ENCODE measurements at regions not wholly inside any gene's neighbourhood (a gene's known extent, or its start where the extent isn't known, plus 50 kb on each side); places are given as distances from the start of the nearest gene placed in this dataset.

DNA sequence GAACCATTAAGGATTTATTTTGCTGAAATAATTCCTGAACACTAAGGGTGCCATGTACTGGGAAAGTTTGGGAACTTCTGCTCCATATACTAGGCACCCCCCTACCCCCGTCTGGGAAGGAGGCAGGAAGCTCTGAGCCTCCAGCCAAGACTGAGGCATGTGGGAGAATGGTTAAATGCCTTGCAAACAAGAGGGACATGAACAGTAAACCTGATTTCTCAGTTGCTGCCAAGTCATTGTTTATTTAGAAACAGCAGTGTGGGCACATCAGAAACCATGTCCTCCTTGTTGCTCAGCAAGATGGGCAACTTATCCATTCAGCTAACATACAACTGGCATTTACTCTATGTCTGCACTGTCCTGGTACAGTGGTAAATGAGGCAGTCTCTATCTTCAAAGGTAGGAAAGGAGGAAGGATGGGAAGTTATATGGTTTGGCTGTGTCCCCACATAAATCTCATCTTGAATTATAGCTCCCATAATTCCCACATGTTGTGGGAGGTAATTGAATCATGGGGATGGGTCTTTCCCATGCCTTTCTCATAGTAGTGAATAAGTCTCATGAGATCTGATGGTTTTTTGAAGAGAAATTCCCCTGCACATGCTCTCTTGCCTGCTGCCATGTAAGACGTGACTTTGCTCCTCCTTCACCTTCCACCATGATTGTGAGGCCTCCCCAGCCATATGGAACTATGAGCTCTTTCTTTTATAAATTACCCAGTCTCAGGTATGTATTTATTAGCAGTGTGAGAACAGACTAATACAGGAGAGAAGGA lies 459.1 kb downstream of the MIAT start:
- TF ChIP-seq, protein P1, sequence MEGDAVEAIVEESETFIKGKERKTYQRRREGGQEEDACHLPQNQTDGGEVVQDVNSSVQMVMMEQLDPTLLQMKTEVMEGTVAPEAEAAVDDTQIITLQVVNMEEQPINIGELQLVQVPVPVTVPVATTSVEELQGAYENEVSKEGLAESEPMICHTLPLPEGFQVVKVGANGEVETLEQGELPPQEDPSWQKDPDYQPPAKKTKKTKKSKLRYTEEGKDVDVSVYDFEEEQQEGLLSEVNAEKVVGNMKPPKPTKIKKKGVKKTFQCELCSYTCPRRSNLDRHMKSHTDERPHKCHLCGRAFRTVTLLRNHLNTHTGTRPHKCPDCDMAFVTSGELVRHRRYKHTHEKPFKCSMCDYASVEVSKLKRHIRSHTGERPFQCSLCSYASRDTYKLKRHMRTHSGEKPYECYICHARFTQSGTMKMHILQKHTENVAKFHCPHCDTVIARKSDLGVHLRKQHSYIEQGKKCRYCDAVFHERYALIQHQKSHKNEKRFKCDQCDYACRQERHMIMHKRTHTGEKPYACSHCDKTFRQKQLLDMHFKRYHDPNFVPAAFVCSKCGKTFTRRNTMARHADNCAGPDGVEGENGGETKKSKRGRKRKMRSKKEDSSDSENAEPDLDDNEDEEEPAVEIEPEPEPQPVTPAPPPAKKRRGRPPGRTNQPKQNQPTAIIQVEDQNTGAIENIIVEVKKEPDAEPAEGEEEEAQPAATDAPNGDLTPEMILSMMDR (IDR thresholded peaks at IDR 0.05; ENCODE audit: control extremely low read depth, extremely low read depth): no peak
- no peak for DNase-seq
- 61 to 67% methylated on average over 2 of the region's 2 CpGs for WGBS, 2 donors
- no peak overlapping the region for H3K27ac ChIP-seq (ENCODE audit: low read depth in 1 of 2, low read length in 1 of 2)
- ATAC-seq (ENCODE audit: insufficient read depth, low FRiP score): no peak
- no peaks in the 10 kb centered on the region for H3K36me3 ChIP-seq (ENCODE audit: control insufficient read depth in 4 of 4, insufficient read depth in 4 of 4, low read length in 4 of 4)
- peaks cover 0 to 5% (median 2%) of the 10 kb centered on the region in 4 donors for H3K9me3 ChIP-seq (ENCODE audit: control insufficient read depth in 4 of 4, insufficient read depth in 3 of 4, low read length in 3 of 4)
- H3K27me3 ChIP-seq (ENCODE audit: control insufficient read depth in 3 of 3, insufficient read depth in 3 of 3, low read length in 2 of 3): peaks cover 0 to 3% (median 0%) of the 10 kb centered on the region in 3 donors
- no peaks in the 10 kb centered on the region for H3K4me1 ChIP-seq (ENCODE audit: control insufficient read depth in 5 of 5, insufficient read depth in 5 of 5, low read length in 5 of 5)
- no peak overlapping the region for H3K9ac ChIP-seq (ENCODE audit: insufficient read depth in 1 of 2, low read length in 2 of 2)
- H3K4me3 ChIP-seq: no peak overlapping the region

DNA sequence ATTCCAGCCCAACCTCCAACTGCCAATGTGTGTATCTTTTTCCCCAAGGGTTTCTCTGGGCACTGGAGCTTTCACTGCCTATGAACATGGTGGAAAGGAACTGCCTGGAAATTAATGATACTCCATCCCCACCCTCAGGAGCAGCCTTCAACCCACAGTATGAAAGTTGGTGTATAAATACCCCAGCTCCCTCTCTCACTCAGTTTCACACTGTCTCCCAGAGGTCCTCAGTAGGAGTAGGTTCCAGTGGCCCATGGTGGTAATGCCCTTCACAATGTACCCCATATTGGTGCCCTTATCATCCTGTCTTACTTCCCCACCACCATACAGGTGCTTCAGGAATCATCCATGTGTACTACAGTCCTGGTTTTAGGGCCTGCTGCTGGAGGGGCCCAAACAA lies 462.6 kb downstream of the MIAT start:
- Histone ChIP-seq H3K27me3 (ENCODE audit: control insufficient read depth in 3 of 3, insufficient read depth in 3 of 3, low read length in 2 of 3) (peaks cover 0 to 3% (median 3%) of the 10 kb centered on the region in 3 donors), H3K9ac (ENCODE audit: insufficient read depth in 1 of 2, low read length in 2 of 2) (no peak overlapping the region), H3K36me3 (ENCODE audit: control insufficient read depth in 4 of 4, insufficient read depth in 4 of 4, low read length in 4 of 4) (no peaks in the 10 kb centered on the region), H3K27ac (ENCODE audit: low read depth in 1 of 2, low read length in 1 of 2) (no peak overlapping the region), H3K4me3 (no peak overlapping the region), H3K4me1 (ENCODE audit: control insufficient read depth in 5 of 5, insufficient read depth in 5 of 5, low read length in 5 of 5) (no peaks in the 10 kb centered on the region), H3K9me3 (ENCODE audit: control insufficient read depth in 4 of 4, insufficient read depth in 3 of 4, low read length in 3 of 4) (peaks cover 0 to 5% (median 2%) of the 10 kb centered on the region in 4 donors)
- ATAC-seq (ENCODE audit: insufficient read depth, low FRiP score) (no peak), DNase-seq (no peak)
- TF ChIP-seq, protein P1 (IDR thresholded peaks at IDR 0.05; ENCODE audit: control extremely low read depth, extremely low read depth): no peak

DNA sequence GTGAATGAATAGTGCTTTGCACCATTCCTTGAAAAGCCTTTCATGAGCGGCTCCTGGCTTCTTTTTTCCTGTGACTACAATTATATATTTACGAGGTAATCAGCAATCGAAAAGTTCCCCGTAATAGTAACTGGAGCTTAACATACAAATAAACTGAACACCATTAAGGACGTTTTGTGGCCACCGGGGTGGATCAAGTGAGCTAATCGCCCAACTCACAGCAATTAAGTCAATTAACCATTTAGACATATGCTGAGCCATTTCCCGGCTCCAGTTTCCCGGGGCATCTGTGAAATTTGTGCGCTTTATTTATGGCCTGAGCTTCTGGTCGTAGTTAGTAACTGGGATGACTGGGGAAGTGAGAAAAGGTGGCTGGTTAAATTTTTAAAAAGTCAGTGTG lies 465.2 kb downstream of the MIAT start:
- WGBS, 2 donors: 87 to 90% methylated on average over 11 of the region's 11 CpGs
- TF ChIP-seq, protein P1 (IDR thresholded peaks at IDR 0.05; ENCODE audit: control extremely low read depth, extremely low read depth): no peak
- no peak for ATAC-seq (ENCODE audit: insufficient read depth, low FRiP score)

More for the DNA sequence above, 465.2 kb downstream of the MIAT start:
- no peaks in the 10 kb centered on the region for H3K4me1 ChIP-seq (ENCODE audit: control insufficient read depth in 5 of 5, insufficient read depth in 5 of 5, low read length in 5 of 5)
- H3K36me3 ChIP-seq (ENCODE audit: control insufficient read depth in 4 of 4, insufficient read depth in 4 of 4, low read length in 4 of 4): no peaks in the 10 kb centered on the region
- H3K9ac ChIP-seq (ENCODE audit: insufficient read depth in 1 of 2, low read length in 2 of 2): no peak overlapping the region
- H3K9me3 ChIP-seq (ENCODE audit: control insufficient read depth in 4 of 4, insufficient read depth in 3 of 4, low read length in 3 of 4): peaks cover 0 to 5% (median 2%) of the 10 kb centered on the region in 4 donors
- H3K4me3 ChIP-seq: no peak overlapping the region
- H3K27ac ChIP-seq (ENCODE audit: low read depth in 1 of 2, low read length in 1 of 2): no peak overlapping the region
- no peak for DNase-seq
- H3K27me3 ChIP-seq (ENCODE audit: control insufficient read depth in 3 of 3, insufficient read depth in 3 of 3, low read length in 2 of 3): peaks cover 0 to 3% (median 3%) of the 10 kb centered on the region in 3 donors

Measured in lung (tissue), 11 donors.